Stimulated activated effector memory CD8-positive, alpha-beta T cell treated with anti-CD3 and anti-CD28 coated beads, Interleukin-12 subunit alpha, Interleukin-12 subunit beta, amount 100 ng/mL, for 72 hours (primary cell): ENCODE measurements at regions not wholly inside any gene's neighbourhood (a gene's known extent, or its start where the extent isn't known, plus 50 kb on each side); places are given as distances from the start of the nearest gene placed in this dataset.

Experiments used
- ATAC-seq: fragments of 150-1000 bp; cut with Tn5 transposase; 2 replicates; pipeline ENCODE4 v1.10.0; 2021
- DNase-seq, 2 donors: peaks; one replicate each; pipeline ENCODE4 v3.0.0; 2021 to 2022; ENCODE audit warnings: low spot score in 2 of 2
- H3K27ac Mint-ChIP-seq: one replicate; pipeline ENCODE4 v1.8.0; 2022; ENCODE audit warnings: mild to moderate bottlenecking, mixed read lengths
- H3K36me3 Mint-ChIP-seq: one replicate; pipeline ENCODE4 v1.8.0; 2022; ENCODE audit warnings: mild to moderate bottlenecking, mixed read lengths
- H3K4me1 Mint-ChIP-seq: one replicate; pipeline ENCODE4 v1.8.0; 2022; ENCODE audit warnings: mixed read lengths
- H3K4me3 Mint-ChIP-seq: one replicate; pipeline ENCODE4 v1.8.0; 2022; ENCODE audit warnings: mild to moderate bottlenecking, mixed read lengths
- H3K9me3 Mint-ChIP-seq: one replicate; pipeline ENCODE4 v1.8.0; 2022; ENCODE audit warnings: mixed read lengths

DNA sequence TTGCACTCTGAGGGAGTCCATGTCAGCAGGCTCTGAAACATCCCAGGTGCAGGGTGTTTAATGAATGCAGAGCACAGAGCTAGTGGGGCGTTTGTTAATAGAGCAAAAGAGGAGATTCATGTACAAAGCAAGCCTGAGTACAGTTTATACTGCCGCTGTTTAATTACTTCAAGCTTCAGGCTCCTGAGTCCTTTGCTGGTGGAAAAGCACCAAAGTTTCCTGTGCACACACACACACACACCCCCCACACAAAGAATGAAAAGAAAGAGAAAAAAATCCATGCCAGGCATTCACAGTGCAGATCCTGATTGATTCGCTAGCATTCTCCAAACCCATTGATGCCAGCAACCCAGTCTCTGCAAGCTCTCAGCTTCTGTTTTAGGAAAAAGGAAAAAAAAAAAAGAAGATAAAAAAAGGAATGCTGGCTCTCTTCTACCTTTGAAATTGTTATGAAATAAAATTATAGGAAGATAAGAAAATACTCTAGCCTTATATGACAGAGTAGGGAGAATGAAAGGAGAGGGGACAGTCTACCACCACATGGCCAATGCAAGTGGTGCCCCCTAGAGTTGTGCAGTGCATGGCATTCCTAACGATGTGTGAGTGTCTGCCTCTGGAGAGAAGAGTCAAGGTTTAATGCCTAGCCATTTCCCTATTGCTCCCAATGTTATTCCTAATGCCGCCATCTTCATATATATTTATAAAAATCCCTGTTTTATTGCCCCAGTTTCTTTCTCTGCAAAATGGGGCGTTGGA, 216.5 kb downstream of the TMEM114 start:
- peaks cover 11% of the 10 kb centered on the region for H3K9me3 Mint-ChIP-seq
- no peaks in the 10 kb centered on the region for H3K4me1 Mint-ChIP-seq
- no peaks in the 10 kb centered on the region for H3K36me3 Mint-ChIP-seq
- DNase-seq, result no peak
- H3K27ac Mint-ChIP-seq, result no peak overlapping the region
- no peak overlapping the region for H3K4me3 Mint-ChIP-seq
- no peak for ATAC-seq

DNA sequence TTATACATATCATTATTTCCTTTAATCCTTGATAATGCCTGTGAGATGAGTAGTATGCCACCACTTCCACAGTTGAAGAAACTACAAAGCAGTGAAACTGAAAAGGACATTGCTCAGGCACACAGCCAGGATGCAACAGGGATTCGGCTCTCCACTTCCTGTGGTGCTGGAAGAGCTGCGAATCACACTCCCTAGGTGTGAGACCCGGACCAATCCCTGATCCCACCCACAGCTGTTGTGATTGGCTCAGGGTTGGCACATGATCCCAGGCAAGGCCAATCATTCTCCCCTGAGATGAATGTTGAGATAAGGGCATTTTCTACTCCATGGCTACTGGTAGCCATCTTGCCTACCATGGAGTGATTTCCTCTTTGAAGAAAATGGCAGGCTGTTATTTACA, 218.2 kb downstream of the TMEM114 start:
- H3K36me3 Mint-ChIP-seq, result no peaks in the 10 kb centered on the region
- H3K4me3 Mint-ChIP-seq, result no peak overlapping the region
- no peaks in the 10 kb centered on the region for H3K4me1 Mint-ChIP-seq
- no peak for ATAC-seq
- peaks cover 7% of the 10 kb centered on the region for H3K9me3 Mint-ChIP-seq
- DNase-seq, result no peak
- no peak overlapping the region for H3K27ac Mint-ChIP-seq

DNA sequence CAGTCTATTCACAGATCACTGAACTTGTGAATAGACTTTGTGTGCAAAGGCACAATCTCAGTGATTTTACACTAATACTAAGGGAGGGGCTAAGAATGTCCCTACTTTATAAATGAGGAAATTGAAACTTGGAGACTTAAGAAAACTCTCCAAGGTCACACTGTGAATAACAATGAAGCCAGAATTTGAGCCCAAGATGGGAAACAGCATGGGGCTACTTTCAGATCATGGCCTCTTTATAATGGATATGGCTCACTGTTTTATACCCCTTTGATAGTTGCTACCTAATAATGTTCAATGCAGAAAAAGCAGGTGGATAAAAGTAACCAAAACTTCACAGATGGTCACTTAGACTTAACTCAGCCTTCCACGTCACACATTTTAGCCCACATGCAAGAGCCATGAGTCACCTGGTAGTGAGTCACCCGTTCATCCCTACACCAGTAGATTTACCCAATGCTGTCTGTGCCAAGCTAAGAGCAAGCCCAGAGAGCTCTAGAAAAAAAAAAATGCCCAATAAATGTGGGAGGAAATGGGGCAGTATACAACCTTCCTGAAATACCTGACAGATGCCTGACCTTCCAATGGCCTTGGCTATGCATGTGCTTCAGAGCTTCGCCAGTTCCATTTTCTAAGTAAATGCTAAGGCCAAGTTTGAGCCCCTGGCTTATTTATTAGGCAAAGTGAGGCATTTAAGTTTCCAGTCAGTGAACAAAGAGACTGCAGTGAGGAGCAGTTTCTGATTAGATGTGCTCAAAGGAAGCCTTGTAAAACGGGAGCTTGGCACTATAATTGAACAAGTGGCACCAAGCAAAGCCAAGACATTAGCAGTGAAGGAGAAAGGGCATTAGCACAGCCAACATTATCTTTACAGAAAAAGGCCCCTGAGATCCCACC, 219.7 kb downstream of the TMEM114 start:
- no peak for ATAC-seq
- Mint-ChIP-seq H3K36me3 (no peaks in the 10 kb centered on the region), H3K4me1 (no peaks in the 10 kb centered on the region), H3K4me3 (no peak overlapping the region), H3K27ac (no peak overlapping the region), H3K9me3 (no peaks in the 10 kb centered on the region)
- DNase-seq, result no peak

DNA sequence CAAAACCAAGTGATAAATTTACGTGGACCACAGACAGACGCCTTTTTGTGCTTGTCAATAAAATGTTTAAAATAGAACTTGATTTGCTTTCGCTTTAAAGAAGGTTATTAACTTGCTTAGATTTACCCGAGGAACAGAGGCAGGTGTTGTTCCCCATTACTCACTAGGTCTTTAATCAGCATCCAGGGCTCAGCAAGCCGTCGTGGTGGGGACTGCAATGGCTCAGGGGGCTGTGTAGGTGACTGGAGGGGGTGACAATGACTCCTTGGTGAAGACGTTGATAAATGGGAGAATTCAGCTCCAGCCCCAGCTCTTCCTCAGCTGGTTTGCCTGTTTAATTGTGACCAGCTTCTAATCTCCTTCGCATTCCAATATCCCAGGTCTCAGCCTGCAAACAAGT, 231.4 kb downstream of the TMEM114 start:
- no peaks in the 10 kb centered on the region for H3K36me3 Mint-ChIP-seq
- H3K4me3 Mint-ChIP-seq, result no peak overlapping the region

DNA sequence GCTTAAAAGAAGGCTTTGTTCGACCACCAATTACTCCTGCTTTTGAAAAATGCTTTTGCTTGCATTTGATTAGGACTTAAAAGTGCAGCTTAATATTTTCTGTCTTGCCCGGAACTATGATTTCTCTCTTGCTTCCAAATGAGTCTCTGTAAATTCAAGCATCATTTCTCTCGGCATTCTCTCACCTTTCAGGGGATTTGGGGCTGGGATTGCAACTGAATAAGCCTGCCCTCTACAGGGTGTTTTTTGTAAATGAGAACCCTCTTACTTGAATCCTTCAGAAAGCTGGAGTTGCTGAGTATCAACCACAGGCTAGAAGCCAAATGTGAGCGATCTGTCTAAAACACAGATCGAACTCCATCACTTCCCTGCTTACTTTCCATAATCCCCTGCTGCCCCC, 234.6 kb downstream of the TMEM114 start:
- no peak for ATAC-seq
- DNase-seq, result no peak
- H3K36me3 Mint-ChIP-seq, result no peaks in the 10 kb centered on the region
- no peaks in the 10 kb centered on the region for H3K4me1 Mint-ChIP-seq
- H3K4me3 Mint-ChIP-seq, result no peak overlapping the region
- H3K9me3 Mint-ChIP-seq, result no peaks in the 10 kb centered on the region
- no peak overlapping the region for H3K27ac Mint-ChIP-seq

More for the DNA sequence above, 231.4 kb downstream of the TMEM114 start:
- no peaks in the 10 kb centered on the region for H3K4me1 Mint-ChIP-seq
- no peaks in the 10 kb centered on the region for H3K9me3 Mint-ChIP-seq
- no peak for DNase-seq
- ATAC-seq, result no peak
- H3K27ac Mint-ChIP-seq, result no peak overlapping the region

DNA sequence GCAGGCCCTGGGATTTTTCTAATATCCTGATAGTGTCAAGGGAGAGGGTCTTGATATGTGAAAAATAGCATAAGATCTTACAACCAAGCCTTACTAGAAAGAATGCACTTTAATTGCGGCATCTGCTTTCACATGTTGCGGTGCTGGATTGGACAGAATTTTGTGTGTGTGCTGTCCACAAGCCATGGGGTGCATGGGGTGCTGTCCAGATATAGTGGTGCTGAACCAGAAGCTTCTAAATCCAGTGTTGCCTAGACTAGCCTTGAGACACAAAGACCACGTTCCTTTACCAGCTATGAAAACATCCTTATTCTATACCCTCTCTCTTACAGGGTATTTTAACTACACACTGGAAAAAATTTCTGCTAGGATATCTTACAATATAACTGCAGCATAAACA, 244.0 kb downstream of the TMEM114 start:
- DNase-seq, result no peak
- no peaks in the 10 kb centered on the region for H3K4me1 Mint-ChIP-seq
- H3K9me3 Mint-ChIP-seq, result peaks cover 9% of the 10 kb centered on the region
- no peak for ATAC-seq
- no peak overlapping the region for H3K4me3 Mint-ChIP-seq
- no peaks in the 10 kb centered on the region for H3K36me3 Mint-ChIP-seq
- no peak overlapping the region for H3K27ac Mint-ChIP-seq

DNA sequence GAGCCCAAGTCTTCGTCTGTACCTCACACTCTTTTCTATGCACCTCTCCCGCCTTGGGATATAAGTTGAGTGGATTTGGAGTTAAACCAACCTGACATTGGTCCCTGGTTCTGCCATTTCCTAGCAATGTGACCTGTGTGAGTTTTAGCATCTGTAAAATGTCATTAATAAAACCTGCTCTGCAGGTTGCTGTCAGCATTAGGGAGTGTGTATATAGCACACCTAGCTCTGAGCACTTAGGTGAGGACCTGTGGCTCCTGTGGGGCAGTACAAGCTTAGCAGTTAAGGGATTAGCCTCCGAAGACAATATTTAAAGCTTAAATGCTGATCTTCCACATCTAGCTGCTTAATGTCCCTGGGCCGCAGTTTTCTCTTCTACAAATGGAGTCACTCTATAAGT, 248.0 kb downstream of the TMEM114 start:
- no peaks in the 10 kb centered on the region for H3K4me1 Mint-ChIP-seq
- ATAC-seq (no peak), DNase-seq (no peak)
- no peaks in the 10 kb centered on the region for H3K36me3 Mint-ChIP-seq
- peaks cover 12% of the 10 kb centered on the region for H3K9me3 Mint-ChIP-seq
- H3K4me3 Mint-ChIP-seq, result no peak overlapping the region
- H3K27ac Mint-ChIP-seq, result no peak overlapping the region

DNA sequence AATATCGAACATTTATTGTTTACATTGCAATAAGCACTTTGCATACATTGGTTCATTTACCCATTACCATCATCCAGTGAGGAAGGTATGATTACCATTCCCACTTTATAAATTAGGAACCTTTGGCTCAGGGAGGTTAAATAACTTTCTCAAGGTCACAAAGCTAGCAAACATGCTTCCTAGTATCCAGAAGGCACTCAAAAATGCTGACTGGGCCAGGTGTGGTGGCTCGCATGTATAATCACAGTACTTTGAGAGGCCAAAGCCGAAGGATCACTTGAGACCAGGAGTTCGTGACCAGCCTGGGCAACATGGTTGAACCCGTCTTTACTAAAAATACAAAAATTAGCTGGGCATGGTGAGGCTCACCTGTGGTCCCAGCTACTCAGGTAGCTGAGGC, 259.6 kb downstream of the TMEM114 start:
- H3K9me3 Mint-ChIP-seq, result peaks cover 10% of the 10 kb centered on the region
- H3K4me3 Mint-ChIP-seq, result no peak overlapping the region
- H3K36me3 Mint-ChIP-seq, result no peaks in the 10 kb centered on the region
- H3K27ac Mint-ChIP-seq, result no peak overlapping the region
- no peak for ATAC-seq
- H3K4me1 Mint-ChIP-seq, result no peaks in the 10 kb centered on the region
- DNase-seq, result no peak

DNA sequence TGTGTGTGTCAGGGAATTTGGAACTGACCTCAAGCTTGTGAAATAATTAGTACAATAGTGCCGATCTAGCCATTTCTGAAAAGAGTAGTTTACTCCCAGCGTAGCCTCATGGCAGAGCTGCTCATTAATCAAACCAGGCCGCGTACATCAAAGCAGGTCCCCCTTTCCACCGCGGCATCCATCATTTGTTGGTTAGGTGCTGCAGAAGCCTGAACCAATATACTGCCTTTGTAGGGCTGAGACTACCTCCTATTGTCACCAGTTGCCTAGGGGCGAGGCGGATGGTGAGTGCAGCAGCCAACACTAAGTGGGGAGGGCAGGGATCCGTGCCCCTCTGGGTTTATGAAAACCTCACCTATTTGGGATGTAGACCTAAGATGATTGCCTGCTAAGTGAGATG, 264.1 kb downstream of the TMEM114 start:
- Mint-ChIP-seq H3K36me3 (no peaks in the 10 kb centered on the region), H3K9me3 (peaks cover 11% of the 10 kb centered on the region), H3K27ac (no peak overlapping the region), H3K4me3 (no peak overlapping the region), H3K4me1 (no peaks in the 10 kb centered on the region)
- no peak for DNase-seq
- no peak for ATAC-seq

DNA sequence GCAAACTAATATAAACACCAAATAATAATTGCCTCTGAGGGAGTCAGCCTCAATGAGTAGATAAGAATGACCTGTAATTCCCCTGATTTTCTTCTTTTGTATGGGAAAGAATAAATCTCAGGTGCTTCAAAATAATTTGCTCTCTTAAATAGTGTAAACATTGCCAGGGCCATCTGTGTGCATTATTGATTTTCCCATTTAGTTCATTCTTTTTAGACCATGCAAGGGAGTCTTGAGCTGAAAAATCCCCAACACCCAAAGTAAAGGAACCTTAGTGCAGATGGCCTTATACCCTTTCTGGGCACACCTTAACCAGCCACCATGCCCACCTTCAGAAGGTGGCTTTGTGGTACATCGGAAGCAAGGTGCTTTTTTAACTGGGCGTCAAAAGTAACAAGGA, 267.2 kb downstream of the TMEM114 start:
- H3K4me3 Mint-ChIP-seq, result no peak overlapping the region
- no peaks in the 10 kb centered on the region for H3K36me3 Mint-ChIP-seq
- no peaks in the 10 kb centered on the region for H3K4me1 Mint-ChIP-seq
- H3K27ac Mint-ChIP-seq, result no peak overlapping the region
- ATAC-seq, result no peak
- DNase-seq, result no peak
- peaks cover 16% of the 10 kb centered on the region for H3K9me3 Mint-ChIP-seq

DNA sequence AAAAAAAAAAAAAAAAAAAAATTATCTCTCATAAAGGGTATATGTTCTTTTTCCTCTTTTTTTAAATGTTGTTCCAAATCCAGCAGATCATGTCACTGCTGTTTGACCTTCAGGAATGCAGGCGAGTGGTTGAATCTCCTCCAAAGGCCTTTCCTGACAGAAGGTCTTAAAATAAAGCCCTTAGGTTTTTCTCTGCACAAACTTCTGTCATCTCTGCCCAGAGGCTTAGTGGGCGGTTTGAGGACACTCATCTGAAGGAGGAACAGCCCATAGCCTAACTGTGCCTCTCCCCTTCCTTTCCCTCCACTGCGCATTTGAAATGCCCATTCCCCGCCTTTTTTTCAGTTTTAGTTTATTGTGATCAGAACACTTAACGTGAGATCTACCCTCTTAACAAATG, 270.2 kb downstream of the TMEM114 start:
- DNase-seq (no peak), ATAC-seq (no peak)
- no peaks in the 10 kb centered on the region for H3K4me1 Mint-ChIP-seq
- H3K9me3 Mint-ChIP-seq, result peaks cover 16% of the 10 kb centered on the region
- no peak overlapping the region for H3K27ac Mint-ChIP-seq
- no peak overlapping the region for H3K4me3 Mint-ChIP-seq
- H3K36me3 Mint-ChIP-seq, result no peaks in the 10 kb centered on the region

DNA sequence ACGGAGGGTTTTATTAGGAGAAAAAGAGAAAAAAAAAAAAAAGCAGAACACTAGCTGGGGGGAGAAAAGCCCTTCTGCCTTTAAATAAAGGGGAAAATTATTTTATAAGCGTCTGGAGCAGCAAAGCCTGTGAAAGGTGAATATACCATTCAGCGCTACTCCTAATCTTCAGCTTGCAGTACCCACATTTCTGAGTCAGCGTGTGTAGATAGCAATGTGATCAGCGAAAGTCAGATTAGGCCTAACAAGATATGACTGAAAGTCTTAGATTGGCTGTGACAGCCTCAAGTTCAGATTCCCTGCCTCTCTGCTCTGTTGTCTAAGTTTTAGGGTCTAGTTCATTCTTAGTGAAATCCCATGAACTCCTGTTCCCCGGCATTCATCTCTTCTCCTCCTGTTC, 279.5 kb downstream of the TMEM114 start:
- H3K4me1 Mint-ChIP-seq, result no peaks in the 10 kb centered on the region
- H3K27ac Mint-ChIP-seq, result no peak overlapping the region
- ATAC-seq (no peak), DNase-seq (no peak)
- no peak overlapping the region for H3K4me3 Mint-ChIP-seq
- H3K9me3 Mint-ChIP-seq, result peaks cover 12% of the 10 kb centered on the region
- no peaks in the 10 kb centered on the region for H3K36me3 Mint-ChIP-seq

DNA sequence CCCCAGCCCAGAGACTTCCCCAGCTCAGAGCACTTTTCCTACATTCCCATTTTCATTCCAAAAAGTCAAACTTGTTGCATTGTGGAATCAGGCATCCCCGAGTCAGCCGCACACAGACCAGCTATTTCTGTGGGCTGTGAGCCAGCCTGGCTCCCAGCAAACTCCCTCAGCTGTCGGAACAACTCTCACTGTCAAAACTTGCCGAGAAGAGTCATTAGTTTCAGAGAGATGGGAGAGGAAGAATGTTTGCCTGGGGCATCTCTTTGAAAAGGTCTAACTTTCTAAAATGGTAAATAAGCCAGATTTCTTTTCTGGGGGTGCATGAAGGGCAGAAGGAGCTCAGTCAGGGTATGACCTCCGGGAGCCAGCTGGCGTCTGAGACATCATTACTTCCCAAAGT, 280.0 kb downstream of the TMEM114 start:
- Mint-ChIP-seq H3K4me3 (no peak overlapping the region), H3K27ac (no peak overlapping the region), H3K4me1 (no peaks in the 10 kb centered on the region), H3K9me3 (peaks cover 15% of the 10 kb centered on the region), H3K36me3 (no peaks in the 10 kb centered on the region)
- ATAC-seq, result no peak
- no peak for DNase-seq

DNA sequence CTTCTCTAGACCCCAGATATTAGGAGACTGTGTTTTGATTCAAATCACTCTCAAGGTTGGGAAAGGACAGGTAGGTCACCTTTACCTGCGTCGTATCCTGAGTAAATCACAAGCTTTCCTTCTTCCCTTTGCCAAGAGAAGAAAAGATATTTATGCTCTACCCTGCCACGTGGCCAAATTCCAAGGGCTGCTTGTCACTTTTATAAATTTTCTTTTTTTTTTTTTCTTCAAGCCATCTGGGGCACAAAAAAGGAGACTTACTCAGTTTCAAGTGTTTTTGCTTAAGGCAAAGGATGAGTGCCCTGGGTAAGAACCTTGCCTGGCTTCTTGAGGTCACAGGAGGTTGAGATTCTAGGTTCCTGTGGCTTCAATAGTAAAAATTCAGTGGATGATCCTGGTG, 285.1 kb downstream of the TMEM114 start:
- ATAC-seq (no peak), DNase-seq (no peak)
- Mint-ChIP-seq H3K27ac (no peak overlapping the region), H3K4me3 (no peak overlapping the region), H3K9me3 (peaks cover 14% of the 10 kb centered on the region), H3K4me1 (no peaks in the 10 kb centered on the region), H3K36me3 (no peaks in the 10 kb centered on the region)

DNA sequence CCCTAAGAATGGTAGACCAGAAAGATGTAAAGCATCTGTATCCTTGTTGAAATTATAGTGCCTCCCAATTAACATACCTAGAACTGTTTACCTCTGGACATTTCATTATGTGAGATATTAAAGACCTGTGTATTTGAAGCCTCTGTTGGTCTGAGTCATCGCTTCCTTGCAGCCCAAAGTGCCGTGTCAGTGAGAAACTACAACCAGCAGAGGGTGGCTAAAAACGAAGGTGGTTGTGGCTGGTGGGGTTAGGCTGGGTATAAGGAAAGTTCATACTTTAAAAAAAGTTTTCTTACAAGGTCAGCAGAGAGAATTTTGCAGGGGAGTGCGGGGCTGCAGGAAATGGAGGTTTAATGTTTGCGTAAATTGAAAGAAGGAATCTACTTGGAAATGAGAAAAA, 290.7 kb downstream of the TMEM114 start:
- no peak for DNase-seq
- no peak for ATAC-seq
- no peak overlapping the region for H3K27ac Mint-ChIP-seq

More for the DNA sequence above, 290.7 kb downstream of the TMEM114 start:
- no peaks in the 10 kb centered on the region for H3K4me1 Mint-ChIP-seq
- H3K36me3 Mint-ChIP-seq, result no peaks in the 10 kb centered on the region
- peaks cover 6% of the 10 kb centered on the region for H3K9me3 Mint-ChIP-seq
- H3K4me3 Mint-ChIP-seq, result no peak overlapping the region
